ENCODE measurements at regions not wholly inside any gene's neighbourhood (a gene's known extent, or its start where the extent isn't known, plus 50 kb on each side); places are given as distances from the start of the nearest gene placed in this dataset.
A peak's percentile ranks its signal among the peaks of the same experiment; 100 is the strongest.

- H3K4me3 Mint-ChIP-seq = peak overlapping the region in 2 of 4 donors; percentile 43 to 64
- ATAC-seq (ENCODE audit: low read depth in 2 of 2) (peak; percentile 39 to 44), DNase-seq (peak in 1 of 3 donors; percentile 23)
- Histone ChIP-seq H3K27ac (ENCODE audit: insufficient read depth, low read length, poor library complexity, severe bottlenecking) (no peak overlapping the region), H3K36me3 (ENCODE audit: control insufficient read depth, insufficient read depth, low read length) (no peaks in the 10 kb centered on the region), H3K9me3 (ENCODE audit: control insufficient read depth in 2 of 2, low read length in 2 of 2) (no peaks in the 10 kb centered on the region), H3K4me1 (ENCODE audit: control insufficient read depth, insufficient read depth, low read length, poor library complexity, severe bottlenecking) (peaks cover 4% of the 10 kb centered on the region), H3K27me3 (ENCODE audit: control insufficient read depth, insufficient read depth, low read length) (no peaks in the 10 kb centered on the region), H3K4me3 (ENCODE audit: low read depth, low read length) (no peak overlapping the region)
- H3K9me3 Mint-ChIP-seq = peaks cover 0 to 2% (median 0%) of the 10 kb centered on the region in 7 donors
- H3K27me3 Mint-ChIP-seq = no peaks in the 10 kb centered on the region
- H3K4me1 Mint-ChIP-seq = peaks cover 0 to 8% (median 2%) of the 10 kb centered on the region in 4 donors
- peak overlapping the region in 1 of 3 donors; percentile 66 for H3K27ac Mint-ChIP-seq
- no peaks in the 10 kb centered on the region for H3K36me3 Mint-ChIP-seq
These were observed 93.7 kb downstream of the PSMB1 start for GRCh38 chr6:170459451-170459850.

GRCh38 chr6:170456886-170457698, 96.0 kb downstream of the PSMB1 start:
- H3K36me3 Mint-ChIP-seq = no peaks in the 10 kb centered on the region
- Histone ChIP-seq H3K9me3 (ENCODE audit: control insufficient read depth in 2 of 2, low read length in 2 of 2) (no peaks in the 10 kb centered on the region), H3K27me3 (ENCODE audit: control insufficient read depth, insufficient read depth, low read length) (no peaks in the 10 kb centered on the region), H3K36me3 (ENCODE audit: control insufficient read depth, insufficient read depth, low read length) (no peaks in the 10 kb centered on the region), H3K27ac (ENCODE audit: insufficient read depth, low read length, poor library complexity, severe bottlenecking) (no peak overlapping the region), H3K4me3 (ENCODE audit: low read depth, low read length) (no peak overlapping the region), H3K4me1 (ENCODE audit: control insufficient read depth, insufficient read depth, low read length, poor library complexity, severe bottlenecking) (peaks cover 4% of the 10 kb centered on the region)
- DNase-seq (no peak), ATAC-seq (ENCODE audit: low read depth in 2 of 2) (no peak)
- H3K9me3 Mint-ChIP-seq = peaks cover 0 to 3% (median 0%) of the 10 kb centered on the region in 7 donors
- H3K27ac Mint-ChIP-seq = no peak overlapping the region
- H3K4me1 Mint-ChIP-seq = peaks cover 0 to 8% (median 2%) of the 10 kb centered on the region in 4 donors
- no peaks in the 10 kb centered on the region for H3K27me3 Mint-ChIP-seq
- no peak overlapping the region for H3K4me3 Mint-ChIP-seq
